ENCODE measurements at regions not wholly inside any gene's neighbourhood (a gene's known extent, or its start where the extent isn't known, plus 50 kb on each side); places are given as distances from the start of the nearest gene placed in this dataset.

DNA sequence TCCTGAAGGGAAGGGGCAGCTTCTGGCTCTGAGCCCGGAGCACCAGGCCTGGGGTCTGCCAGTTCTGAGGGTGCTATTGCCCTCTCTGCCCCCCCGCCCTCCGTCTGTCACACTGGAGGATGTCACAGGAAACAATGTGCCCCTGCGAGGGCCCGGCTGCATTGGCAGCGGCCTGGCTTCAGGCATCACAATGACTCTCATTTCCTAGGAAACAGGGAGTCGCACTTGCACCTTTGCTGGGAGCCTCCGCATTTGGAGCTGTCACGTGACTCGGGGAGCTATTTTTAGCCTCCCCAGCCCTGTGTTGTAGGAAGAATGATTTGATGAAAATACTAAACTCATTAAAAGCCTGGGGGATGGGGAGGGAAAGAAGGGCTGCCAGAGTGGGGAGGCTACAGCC is 518.9 kb downstream of the SHQ1 start:
- Histone ChIP-seq H3K27ac (ENCODE audit: low read length) (no peak overlapping the region), H3K4me1 (ENCODE audit: control insufficient read depth, insufficient read depth, low read length) (peaks cover 11% of the 10 kb centered on the region), H3K4me3 (ENCODE audit: low read length) (no peak overlapping the region), H3K36me3 (ENCODE audit: control insufficient read depth, insufficient read depth, low read length) (no peaks in the 10 kb centered on the region), H3K9me3 (replicated peaks; ENCODE audit: control insufficient read depth, low read depth, low read length) (no peaks in the 10 kb centered on the region), H3K27me3 (ENCODE audit: control insufficient read depth, insufficient read depth, low read length) (peaks cover 17% of the 10 kb centered on the region)
- 32% methylated on average over 6 of the region's 10 CpGs for WGBS (ENCODE audit: insufficient coverage)
- peak; percentile 65 for DNase-seq

DNA sequence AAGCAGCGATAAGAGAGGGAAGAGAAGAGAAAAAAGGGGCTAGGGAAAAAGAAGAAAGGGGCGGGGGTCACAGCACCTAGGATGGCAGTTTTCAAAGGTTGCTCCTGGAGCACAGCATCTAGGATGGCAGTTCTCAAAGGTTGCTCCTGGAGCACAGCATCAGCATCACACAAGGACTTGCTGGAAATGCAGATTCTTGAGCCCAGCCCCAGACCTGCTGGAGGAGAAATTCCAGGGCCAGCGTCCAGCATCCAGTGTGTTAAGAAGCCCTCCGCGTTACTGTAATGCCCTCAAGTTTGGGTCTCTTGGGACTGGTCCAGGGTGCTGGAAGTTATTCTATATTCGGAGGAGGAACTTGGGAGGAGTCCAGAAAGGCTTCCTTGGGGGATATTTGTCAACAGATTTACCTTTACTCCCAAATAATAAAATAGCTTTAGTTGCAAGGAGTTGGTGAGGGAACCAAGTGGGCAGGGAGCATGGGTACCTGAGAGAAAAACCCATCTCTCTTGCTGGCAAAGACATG is 519.4 kb downstream of the SHQ1 start:
- Histone ChIP-seq H3K4me1 (ENCODE audit: control insufficient read depth, insufficient read depth, low read length) (peaks cover 11% of the 10 kb centered on the region), H3K4me3 (ENCODE audit: low read length) (no peak overlapping the region), H3K27ac (ENCODE audit: low read length) (no peak overlapping the region), H3K36me3 (ENCODE audit: control insufficient read depth, insufficient read depth, low read length) (no peaks in the 10 kb centered on the region), H3K27me3 (ENCODE audit: control insufficient read depth, insufficient read depth, low read length) (peaks cover 17% of the 10 kb centered on the region), H3K9me3 (replicated peaks; ENCODE audit: control insufficient read depth, low read depth, low read length) (no peaks in the 10 kb centered on the region)
- DNase-seq = no peak
- 73% methylated on average over 4 of the region's 6 CpGs for WGBS (ENCODE audit: insufficient coverage)

DNA sequence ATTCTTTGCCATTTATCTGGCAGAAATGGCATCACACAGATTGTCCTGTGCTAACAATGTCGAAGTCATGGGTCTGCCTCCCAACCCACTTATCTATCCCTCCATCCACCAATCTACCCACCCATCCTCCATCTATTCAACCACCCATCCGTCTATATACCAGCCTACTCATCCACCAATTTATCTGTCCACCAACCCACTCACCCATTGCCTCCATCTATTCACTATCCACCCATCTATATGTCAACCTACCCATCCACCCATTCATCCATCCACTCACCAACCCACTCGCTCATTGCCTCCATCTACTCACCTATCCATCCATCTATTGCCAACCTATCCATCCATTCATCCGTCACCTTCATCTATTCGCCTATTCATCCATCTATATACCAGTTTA is 521.2 kb downstream of the SHQ1 start:
- 94% methylated on average over 5 of the region's 5 CpGs for WGBS (ENCODE audit: insufficient coverage)
- H3K4me1 ChIP-seq (ENCODE audit: control insufficient read depth, insufficient read depth, low read length) = peaks cover 11% of the 10 kb centered on the region
- H3K4me3 ChIP-seq (ENCODE audit: low read length) = no peak overlapping the region
- DNase-seq = no peak
- peaks cover 17% of the 10 kb centered on the region for H3K27me3 ChIP-seq (ENCODE audit: control insufficient read depth, insufficient read depth, low read length)
- no peaks in the 10 kb centered on the region for H3K36me3 ChIP-seq (ENCODE audit: control insufficient read depth, insufficient read depth, low read length)
- H3K9me3 ChIP-seq (replicated peaks; ENCODE audit: control insufficient read depth, low read depth, low read length) = no peaks in the 10 kb centered on the region
- H3K27ac ChIP-seq (ENCODE audit: low read length) = no peak overlapping the region

DNA sequence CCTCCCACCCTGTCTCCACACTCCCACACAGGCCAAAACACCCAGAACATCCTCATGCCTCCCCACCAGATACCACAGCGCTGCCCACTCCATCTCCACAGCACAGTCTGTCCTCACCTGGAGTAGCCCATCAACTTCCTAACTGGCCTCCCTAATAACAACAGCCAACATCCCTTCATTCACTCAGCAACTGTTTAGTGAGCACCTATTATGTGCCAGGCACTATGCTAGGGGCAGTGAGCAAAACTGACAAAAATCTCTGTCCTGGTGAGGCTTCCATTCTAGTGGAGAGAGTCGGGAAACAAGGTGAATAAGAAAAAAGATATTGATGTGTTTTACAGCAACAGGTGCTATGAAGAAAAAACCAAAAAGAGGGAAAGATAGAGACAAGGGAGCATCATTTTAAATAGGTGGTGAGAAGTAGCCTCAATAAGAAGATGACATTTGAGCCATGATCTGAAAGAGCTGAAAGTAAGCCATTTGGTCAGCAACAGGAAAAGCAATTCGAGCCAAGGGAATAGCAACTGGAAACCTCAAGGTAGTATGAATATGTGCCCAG is 523.9 kb downstream of the SHQ1 start:
- Histone ChIP-seq H3K9me3 (replicated peaks; ENCODE audit: control insufficient read depth, low read depth, low read length) (peaks cover 3% of the 10 kb centered on the region), H3K4me1 (ENCODE audit: control insufficient read depth, insufficient read depth, low read length) (peaks cover 4% of the 10 kb centered on the region), H3K36me3 (ENCODE audit: control insufficient read depth, insufficient read depth, low read length) (no peaks in the 10 kb centered on the region), H3K27ac (ENCODE audit: low read length) (no peak overlapping the region), H3K4me3 (ENCODE audit: low read length) (no peak overlapping the region), H3K27me3 (ENCODE audit: control insufficient read depth, insufficient read depth, low read length) (peaks cover 8% of the 10 kb centered on the region)
- DNase-seq = no peak
- 68% methylated on average over 2 of the region's 3 CpGs for WGBS (ENCODE audit: insufficient coverage)

DNA sequence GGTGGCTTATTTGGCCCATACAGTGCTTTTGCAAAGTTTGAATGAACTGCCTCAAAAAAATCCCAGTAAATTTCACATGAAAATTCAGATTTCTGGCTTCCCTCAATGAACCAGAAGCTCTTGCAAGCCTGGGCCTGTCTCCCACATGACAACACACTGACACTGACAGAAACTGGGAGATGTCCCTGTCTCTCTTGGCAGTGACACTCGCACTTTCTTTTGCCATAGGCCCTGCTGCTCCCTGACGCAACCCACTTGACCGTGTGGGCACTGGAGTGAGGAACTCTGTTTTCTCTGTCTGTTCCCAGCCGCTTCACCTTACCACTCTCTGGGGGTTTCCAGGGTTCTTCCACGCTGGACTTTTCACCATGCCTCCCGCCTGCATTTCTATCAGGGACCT is 524.5 kb downstream of the SHQ1 start:
- peaks cover 4% of the 10 kb centered on the region for H3K27me3 ChIP-seq (ENCODE audit: control insufficient read depth, insufficient read depth, low read length)
- H3K4me3 ChIP-seq (ENCODE audit: low read length) = no peak overlapping the region
- peaks cover 5% of the 10 kb centered on the region for H3K4me1 ChIP-seq (ENCODE audit: control insufficient read depth, insufficient read depth, low read length)
- DNase-seq = no peak
- no peak overlapping the region for H3K27ac ChIP-seq (ENCODE audit: low read length)
- no peaks in the 10 kb centered on the region for H3K36me3 ChIP-seq (ENCODE audit: control insufficient read depth, insufficient read depth, low read length)
- peaks cover 3% of the 10 kb centered on the region for H3K9me3 ChIP-seq (replicated peaks; ENCODE audit: control insufficient read depth, low read depth, low read length)
- 75% methylated on average over 6 of the region's 6 CpGs for WGBS (ENCODE audit: insufficient coverage)

DNA sequence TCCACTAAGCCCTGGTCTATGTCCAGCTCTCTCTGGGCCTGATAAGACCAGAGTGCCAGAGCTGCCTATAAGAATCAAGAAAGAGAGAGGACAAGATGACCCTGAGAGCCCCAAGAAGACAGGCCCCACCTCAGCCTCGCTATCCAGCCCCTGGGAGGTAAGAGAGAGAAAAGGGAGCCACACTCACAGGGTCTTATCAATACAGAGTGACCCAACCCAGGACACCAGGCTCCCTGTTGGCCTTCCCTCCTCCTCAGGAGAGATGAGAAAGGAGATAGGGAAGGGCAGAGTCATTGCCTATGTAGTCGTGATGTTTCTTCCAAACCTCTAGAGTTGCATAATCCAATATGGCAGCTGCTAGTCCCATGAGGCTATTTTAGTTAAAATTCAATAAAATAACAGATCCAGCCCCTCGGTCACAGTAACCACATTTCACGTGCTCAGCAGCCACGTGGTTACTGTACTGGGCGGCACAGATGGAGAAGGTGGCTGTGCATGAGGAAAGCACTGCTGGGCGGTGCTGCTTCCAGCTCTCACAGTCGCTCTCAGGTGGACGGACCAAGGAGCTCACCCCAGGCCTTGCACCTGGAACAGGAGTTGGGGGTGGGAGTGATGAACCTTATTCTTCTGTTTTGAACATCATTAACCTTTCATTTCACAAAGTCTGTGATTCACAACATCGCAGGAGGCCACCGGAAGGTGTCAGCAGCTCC is 525.8 kb downstream of the SHQ1 start:
- 84% methylated on average over 4 of the region's 11 CpGs for WGBS (ENCODE audit: insufficient coverage)
- Histone ChIP-seq H3K36me3 (ENCODE audit: control insufficient read depth, insufficient read depth, low read length) (no peaks in the 10 kb centered on the region), H3K4me3 (ENCODE audit: low read length) (no peak overlapping the region), H3K27me3 (ENCODE audit: control insufficient read depth, insufficient read depth, low read length) (peaks cover 2% of the 10 kb centered on the region), H3K4me1 (ENCODE audit: control insufficient read depth, insufficient read depth, low read length) (peaks cover 11% of the 10 kb centered on the region), H3K9me3 (replicated peaks; ENCODE audit: control insufficient read depth, low read depth, low read length) (peaks cover 3% of the 10 kb centered on the region), H3K27ac (ENCODE audit: low read length) (no peak overlapping the region)
- no peak for DNase-seq

DNA sequence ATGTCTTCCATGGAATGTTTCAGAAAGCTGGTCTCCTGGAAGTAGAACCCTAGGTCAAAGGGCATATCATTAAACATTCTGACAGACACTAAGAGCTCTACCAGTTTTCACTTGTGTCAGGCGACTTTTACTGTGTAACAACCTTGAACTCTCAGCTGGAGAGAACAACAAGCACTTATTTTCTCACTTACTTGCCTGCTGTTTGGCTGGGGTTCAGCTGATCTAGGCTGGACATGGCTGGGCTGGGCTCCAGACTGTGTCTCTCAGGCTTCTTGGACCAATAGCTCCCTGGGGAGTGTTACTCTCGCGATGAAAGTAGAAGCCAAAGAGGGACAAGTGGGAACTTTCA is 527.3 kb downstream of the SHQ1 start:
- WGBS (ENCODE audit: insufficient coverage) = 49% methylated on average over 3 of the region's 3 CpGs
- H3K9me3 ChIP-seq (replicated peaks; ENCODE audit: control insufficient read depth, low read depth, low read length) = peaks cover 3% of the 10 kb centered on the region
- H3K4me1 ChIP-seq (ENCODE audit: control insufficient read depth, insufficient read depth, low read length) = peaks cover 14% of the 10 kb centered on the region
- no peak overlapping the region for H3K27ac ChIP-seq (ENCODE audit: low read length)
- H3K36me3 ChIP-seq (ENCODE audit: control insufficient read depth, insufficient read depth, low read length) = no peaks in the 10 kb centered on the region
- no peaks in the 10 kb centered on the region for H3K27me3 ChIP-seq (ENCODE audit: control insufficient read depth, insufficient read depth, low read length)
- H3K4me3 ChIP-seq (ENCODE audit: low read length) = no peak overlapping the region
- no peak for DNase-seq

DNA sequence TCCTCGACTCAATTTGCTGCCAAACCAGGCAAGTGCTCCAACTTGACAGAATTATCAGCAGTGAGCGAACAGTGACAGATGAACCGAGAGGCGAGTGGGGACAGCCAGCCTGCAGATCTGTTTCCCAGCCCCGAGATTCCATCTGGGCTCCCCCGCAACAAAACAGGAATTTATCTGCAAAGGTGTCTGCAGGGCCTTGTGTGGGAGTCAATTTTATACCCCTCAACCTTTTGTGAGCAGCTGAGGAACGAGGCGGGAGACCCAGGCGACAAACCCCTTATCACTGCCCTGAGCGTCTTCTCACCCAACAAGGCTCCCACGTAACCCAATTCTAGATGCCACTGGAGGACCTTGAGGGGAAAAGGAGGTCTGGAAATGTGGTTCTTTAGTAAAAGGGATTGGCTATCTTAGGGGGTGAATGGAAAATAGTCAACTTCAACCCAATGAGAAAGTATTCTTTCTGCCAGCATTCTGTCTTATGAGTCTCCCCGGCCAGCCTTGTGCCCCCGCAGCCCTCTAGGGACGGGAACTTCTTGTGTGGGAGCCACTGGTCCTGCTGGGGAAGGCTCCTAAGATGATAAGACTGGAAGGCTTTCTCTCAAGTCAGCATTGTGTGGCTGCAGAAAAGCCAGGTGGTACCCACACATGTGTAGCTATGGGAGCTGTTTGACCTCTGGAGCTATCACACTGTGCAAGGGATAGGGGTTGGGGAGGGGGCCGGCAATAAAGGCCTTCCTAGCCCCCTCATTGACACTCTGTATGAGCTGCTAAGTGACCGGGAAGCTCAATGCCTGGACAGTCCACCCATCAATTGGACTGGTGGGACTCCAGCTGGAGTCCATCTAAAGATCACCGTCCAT is 527.9 kb downstream of the SHQ1 start:
- WGBS (ENCODE audit: insufficient coverage) = 82% methylated on average over 8 of the region's 17 CpGs
- Histone ChIP-seq H3K27ac (ENCODE audit: low read length) (no peak overlapping the region), H3K9me3 (replicated peaks; ENCODE audit: control insufficient read depth, low read depth, low read length) (peaks cover 3% of the 10 kb centered on the region), H3K27me3 (ENCODE audit: control insufficient read depth, insufficient read depth, low read length) (no peaks in the 10 kb centered on the region), H3K4me1 (ENCODE audit: control insufficient read depth, insufficient read depth, low read length) (peaks cover 14% of the 10 kb centered on the region), H3K4me3 (ENCODE audit: low read length) (no peak overlapping the region), H3K36me3 (ENCODE audit: control insufficient read depth, insufficient read depth, low read length) (no peaks in the 10 kb centered on the region)
- DNase-seq = no peak

DNA sequence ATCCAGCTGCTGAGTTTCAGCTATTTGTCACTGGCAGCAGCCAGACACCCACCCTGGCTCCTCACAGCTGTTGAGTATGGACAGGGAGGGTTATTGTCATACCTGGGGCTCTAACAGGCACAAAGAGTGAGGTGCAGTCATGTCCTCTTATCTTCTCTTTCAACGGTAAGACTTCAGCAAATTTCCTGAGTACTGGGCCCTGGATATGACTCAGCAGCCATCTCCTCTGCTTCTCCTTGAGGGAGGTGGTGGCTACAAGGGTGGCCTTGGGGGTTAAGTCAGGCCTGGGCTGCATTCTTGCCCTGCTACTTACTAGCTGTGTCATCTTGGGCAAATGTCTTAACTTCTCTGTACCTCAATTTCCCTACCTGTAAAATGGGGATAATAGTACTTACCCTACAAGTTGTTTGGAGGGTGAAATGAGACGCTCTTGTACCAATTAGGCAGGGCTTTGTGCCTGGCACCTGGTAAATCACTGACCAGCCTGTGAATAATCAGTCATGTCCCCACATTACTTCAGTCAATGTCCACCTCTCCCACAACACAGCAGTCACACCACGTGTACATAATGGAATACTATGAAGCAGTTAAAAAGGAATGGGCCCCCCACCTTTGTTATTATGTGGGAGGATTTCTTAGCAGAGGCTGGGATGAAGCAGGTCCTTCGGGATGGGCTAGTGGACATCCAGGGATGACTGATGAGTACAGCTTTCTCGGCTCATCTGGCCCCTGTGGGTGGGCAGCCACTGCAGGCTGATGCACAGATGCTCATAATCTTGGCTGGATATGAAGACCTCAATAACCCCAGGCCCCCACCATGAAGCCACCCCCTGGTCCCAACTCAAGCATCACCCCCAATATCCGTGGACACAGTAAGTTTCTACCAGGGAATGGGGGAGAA is 528.8 kb downstream of the SHQ1 start:
- Histone ChIP-seq H3K4me1 (ENCODE audit: control insufficient read depth, insufficient read depth, low read length) (peaks cover 14% of the 10 kb centered on the region), H3K27ac (ENCODE audit: low read length) (no peak overlapping the region), H3K9me3 (replicated peaks; ENCODE audit: control insufficient read depth, low read depth, low read length) (peaks cover 3% of the 10 kb centered on the region), H3K36me3 (ENCODE audit: control insufficient read depth, insufficient read depth, low read length) (no peaks in the 10 kb centered on the region), H3K27me3 (ENCODE audit: control insufficient read depth, insufficient read depth, low read length) (no peaks in the 10 kb centered on the region), H3K4me3 (ENCODE audit: low read length) (no peak overlapping the region)
- no CpG with 5 or more reads among the region's 6 CpGs for WGBS (ENCODE audit: insufficient coverage)
- no peak for DNase-seq

Measured in muscle of leg (tissue), 3 donors.